Forelimb muscle (tissue), 1 donor: ENCODE measurements at regions not wholly inside any gene's neighbourhood (a gene's known extent, or its start where the extent isn't known, plus 50 kb on each side); places are given as distances from the start of the nearest gene placed in this dataset.

ENCODE experiments used
- DNase-seq: peaks from one replicate; pipeline ENCODE4 v3.0.0-alpha.2; 2013; ENCODE audit warnings: low read depth

DNA sequence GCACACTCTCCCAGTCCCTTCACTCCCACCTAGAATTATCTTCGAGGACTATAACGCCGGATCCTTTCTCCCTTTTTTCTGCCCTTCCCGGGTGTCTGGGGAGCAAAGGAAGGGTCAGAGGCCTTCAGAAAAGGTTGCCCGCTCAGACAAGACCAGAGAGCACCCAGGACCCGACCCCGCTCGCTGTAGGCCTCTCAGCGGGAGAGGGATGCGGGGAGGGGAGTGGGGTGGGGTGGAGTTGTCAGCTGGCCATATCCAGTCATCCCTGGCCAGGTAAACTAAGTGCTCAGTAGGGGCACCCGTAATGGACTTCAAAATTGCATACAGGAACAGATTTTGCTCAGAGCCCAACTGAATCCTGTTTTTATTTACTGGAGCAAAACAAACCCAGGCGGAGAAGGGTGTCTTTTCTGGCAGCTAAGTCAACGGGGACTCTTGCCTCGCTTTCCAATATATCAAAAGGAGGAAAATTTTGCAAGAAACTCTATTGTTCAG, 65.0 kb downstream of the NOL4 start:
- no peak for DNase-seq

- peak; percentile 26 for DNase-seq
Measured at GRCh38 chr18:34158881-34159690, 65.6 kb downstream of the NOL4 start.

GRCh38 chr18:34153711-34154110, 71.0 kb downstream of the NOL4 start:
- DNase-seq: no peak

DNA sequence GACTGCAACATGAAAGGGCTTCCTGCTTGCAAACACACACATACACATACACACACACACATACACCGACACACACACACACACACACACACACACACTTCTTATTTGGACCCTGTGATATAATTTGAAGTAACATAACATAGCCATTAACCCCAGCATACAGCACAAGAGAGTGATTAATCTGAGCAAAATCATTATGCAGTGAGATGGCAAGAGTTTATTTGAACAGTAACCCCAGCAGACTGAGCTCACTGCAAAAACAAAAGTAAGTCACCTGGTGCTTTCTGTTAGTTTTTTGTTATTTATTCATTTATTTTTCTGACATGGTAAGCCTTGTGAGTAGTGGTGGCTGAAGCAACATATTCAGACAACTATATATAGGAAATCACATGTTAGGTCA, 93.7 kb downstream of the NOL4 start:
- no peak for DNase-seq

- DNase-seq: no peak
Measured at GRCh38 chr18:34128436-34128835, 96.3 kb downstream of the NOL4 start.

DNA sequence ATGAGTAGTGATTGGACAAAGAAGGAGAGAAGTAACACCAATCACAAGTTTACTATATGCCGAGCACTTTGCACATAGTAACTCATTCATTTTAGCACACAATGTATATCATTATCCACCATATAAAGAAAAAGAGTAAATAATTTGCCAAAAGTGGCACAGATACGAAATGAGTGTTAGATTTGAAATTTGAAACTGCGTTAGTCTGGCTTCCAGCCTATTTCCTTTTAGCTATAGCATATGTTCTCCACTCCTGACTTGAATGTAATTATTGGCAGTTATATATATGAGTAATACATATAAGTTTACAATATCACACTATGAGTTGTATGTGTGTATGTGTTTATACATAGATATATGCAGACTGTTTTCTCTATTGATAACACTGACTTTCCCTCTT, 98.6 kb downstream of the NOL4 start:
- DNase-seq: no peak

DNA sequence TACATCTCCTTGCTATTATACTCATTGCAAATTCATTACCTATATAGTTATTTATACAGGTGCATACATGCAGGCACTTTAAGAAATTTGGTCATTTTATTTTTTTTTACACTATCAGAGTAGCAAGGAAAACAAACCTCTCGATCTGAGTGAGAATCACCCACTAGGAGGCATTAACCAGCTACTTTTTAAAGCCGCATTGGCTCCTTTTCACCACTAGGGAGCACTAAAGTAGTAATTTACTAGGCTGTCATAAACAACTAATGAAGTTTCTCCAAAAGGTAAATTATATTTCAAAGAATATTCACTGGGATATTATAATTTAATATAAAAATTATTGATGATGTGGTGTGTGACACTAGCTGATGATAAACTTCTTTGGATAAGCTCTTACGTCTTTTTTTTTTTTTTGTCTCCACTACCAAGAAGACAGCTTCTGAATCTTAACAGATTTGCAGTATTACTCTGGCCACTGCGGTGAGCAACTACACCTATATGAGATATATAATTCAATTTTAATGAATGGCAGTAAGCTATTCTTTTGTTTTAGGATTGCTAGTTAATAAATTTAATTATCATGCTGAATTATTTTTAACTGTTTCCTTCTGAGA, 101.9 kb downstream of the NOL4 start:
- peak; percentile 13 for DNase-seq

DNA sequence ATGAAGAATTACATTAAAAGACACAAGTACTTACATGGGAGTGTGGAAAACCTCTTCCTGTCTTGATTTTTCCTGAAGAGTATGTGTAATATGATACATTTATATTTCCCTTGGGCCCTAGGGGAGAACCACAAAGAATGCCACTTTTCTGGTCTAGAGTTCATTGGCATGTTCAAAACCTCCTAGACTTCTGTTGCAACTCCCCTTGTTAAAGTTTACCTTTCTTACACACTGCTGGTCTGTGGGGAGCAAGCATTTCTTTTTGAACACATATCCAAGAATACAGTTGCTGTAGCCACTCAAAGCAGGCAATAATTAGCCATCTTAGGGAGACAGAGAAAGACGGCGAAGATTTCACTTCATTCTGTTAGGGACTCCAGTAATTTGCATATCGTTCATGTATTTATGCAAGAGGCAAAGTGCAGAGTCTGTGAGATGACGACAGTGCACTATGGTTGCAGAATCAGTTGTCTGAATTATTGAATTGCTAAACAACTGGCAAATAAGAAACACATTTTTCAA, 103.5 kb downstream of the NOL4 start:
- no peak for DNase-seq

GRCh38 chr18:34120294-34120693, 104.4 kb downstream of the NOL4 start:
- no peak for DNase-seq

GRCh38 chr18:34117319-34117718, 107.4 kb downstream of the NOL4 start:
- no peak for DNase-seq

- no peak for DNase-seq
Measured at GRCh38 chr18:34115409-34116081, 109.2 kb downstream of the NOL4 start.

DNA sequence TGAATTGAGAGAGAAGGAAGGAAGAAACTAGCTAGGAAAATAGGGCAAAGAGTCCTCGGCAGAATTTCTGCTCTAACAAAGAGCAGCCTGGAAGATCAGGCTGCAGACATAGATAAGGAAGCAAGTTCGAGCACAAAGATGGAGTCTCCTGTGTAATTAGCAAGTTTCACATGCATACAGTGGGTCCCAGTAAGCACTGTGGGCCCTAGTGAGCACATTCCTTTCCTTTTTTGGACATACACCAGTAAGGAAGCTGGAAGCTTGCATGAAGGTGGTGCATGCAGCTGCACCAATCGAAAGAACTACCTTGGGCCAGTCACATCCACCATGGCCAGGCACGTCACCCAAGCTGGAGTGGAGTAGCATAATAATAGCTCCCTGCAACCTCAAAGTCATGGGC, 109.7 kb downstream of the NOL4 start:
- no peak for DNase-seq

- no peak for DNase-seq
Measured at GRCh38 chr18:34108206-34108605, 116.5 kb downstream of the NOL4 start.

- no peak for DNase-seq
Measured at GRCh38 chr18:34098109-34098508, 126.6 kb downstream of the NOL4 start.

DNA sequence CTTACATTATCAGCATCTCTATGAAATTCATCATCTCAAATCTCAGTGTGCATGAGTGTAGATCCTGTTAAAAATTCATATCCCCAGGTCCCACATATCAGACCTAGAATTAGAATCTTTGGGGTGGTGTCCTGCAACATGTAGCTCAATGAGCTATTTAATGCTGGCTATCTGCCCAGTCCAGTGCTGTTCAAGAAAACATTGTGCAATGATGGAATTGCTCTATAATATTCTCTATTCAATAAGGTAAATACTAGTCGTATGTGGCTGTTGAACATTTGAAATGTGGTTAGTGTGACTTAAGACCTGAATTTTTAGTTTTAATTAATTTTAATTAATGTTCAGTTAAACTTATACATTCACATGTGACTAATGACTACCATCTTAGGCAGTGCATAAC, 127.4 kb downstream of the NOL4 start:
- no peak for DNase-seq

DNA sequence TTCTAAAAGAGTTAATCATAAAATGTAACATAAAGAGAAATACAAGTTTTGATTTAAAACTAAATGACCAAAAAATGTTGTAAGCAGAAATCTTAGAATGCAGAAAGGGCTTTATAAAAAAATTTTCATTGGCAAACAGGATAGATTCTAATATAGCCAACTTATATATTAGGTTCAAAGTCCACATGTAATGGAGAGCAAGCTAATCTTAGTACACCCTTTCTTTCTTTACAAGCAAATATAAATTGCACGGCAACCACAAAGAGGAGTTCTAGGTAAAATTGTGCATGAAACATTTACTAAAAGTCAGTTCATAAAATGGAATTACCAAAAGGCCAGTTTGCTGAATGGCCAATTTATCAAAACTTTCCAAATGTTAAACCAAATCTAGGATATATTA, 130.6 kb downstream of the NOL4 start:
- DNase-seq: no peak

- no peak for DNase-seq
Measured at GRCh38 chr18:34092796-34093195, 131.9 kb downstream of the NOL4 start.

- DNase-seq: no peak
Measured at GRCh38 chr18:34086370-34086769, 138.3 kb downstream of the NOL4 start.

DNA sequence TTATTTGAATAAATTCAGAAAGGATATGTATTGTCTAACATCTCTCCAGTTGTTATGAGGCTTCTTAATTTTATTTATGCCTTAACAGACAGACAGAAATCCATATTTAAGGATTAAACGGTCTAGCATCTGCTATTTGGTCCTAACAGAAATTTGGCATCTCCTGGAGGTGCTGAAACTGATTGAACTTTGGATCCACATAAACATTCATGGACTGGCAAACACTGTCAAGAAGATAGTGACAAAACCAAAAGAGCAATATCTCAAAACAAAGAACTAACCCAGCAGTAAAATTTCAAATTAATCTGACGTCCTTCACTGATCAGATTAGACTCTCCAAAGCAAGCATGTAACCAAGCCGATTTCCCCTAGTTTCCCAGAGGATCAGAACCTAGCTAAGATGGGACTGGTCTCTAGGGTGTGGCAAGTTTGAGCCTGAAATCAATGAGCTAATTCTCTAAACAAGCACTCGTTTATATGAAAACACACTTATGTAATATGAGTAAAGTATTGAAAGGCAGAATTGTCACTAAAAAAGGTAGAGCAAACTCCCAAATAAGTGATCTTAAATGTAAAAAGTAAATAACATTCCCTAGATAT, 139.5 kb downstream of the NOL4 start:
- DNase-seq: no peak

DNA sequence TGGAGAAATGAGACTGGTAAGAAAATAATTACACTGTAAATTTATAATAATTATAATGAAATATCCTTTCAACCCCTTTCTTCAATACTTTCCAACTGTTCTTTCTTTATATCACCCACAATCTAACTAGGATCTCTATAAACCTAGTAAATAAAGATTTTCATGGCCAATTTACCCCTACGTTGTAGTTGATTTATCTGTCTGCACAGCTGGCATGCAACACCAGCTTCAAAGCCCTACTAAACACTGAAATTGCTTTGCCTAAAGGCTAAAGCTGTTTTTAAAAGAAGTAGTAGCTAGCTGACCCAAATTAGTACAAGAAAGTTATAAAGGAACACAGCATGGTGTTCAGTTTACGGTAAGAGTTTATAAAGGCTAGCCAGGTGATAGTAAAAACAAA, 140.1 kb downstream of the NOL4 start:
- no peak for DNase-seq

GRCh38 chr18:34083910-34084535, 140.7 kb downstream of the NOL4 start:
- no peak for DNase-seq

GRCh38 chr18:34077599-34077998, 147.1 kb downstream of the NOL4 start:
- DNase-seq: no peak
